Caco-2 (cell line): ENCODE measurements at regions not wholly inside any gene's neighbourhood (a gene's known extent, or its start where the extent isn't known, plus 50 kb on each side); places are given as distances from the start of the nearest gene placed in this dataset.

Experiments
- BruUV-seq: library from RNA; stranded (reverse); fragments of 400-500 nt; replicated peaks from 2 replicates; lab custom pipeline; 2021; lab: Mats Ljungman, UMichigan
- CTCF ChIA-PET: fragments of 300-600 bp; sonication (Branson Sonifier 250); formaldehyde crosslinking; loops from one replicate; lab custom pipeline; 2022; ENCODE audit warnings: antibody characterized with exemption; lab: Charles Lee
- POLR2A ChIA-PET: fragments of 300-600 bp; sonication (Branson Sonifier 250); formaldehyde crosslinking; loops from one replicate; lab custom pipeline; 2022; ENCODE audit warnings: antibody characterized with exemption; lab: Charles Lee
- DNase-seq, 2 experiments: peaks; one replicate each; pipeline versions ENCODE4 v3.0.0 to v3.0.0-alpha.2; 2020 to 2022
- H3K27me3 ChIP-seq: replicated peaks from 2 replicates; pipeline ENCODE4 v1.6.0; 2011; ENCODE audit warnings: low read length; ENCODE audit not compliant: control insufficient read depth, insufficient read depth
- H3K36me3 ChIP-seq: 2 replicates; pipeline ENCODE4 v1.5.1; 2011; ENCODE audit warnings: low read length; ENCODE audit not compliant: control insufficient read depth, insufficient read depth
- H3K4me1 ChIP-seq: fragments of 250-450 bp; sonication (Bioruptor Pico); 2 replicates; pipeline ENCODE4 v1.5.1; 2020; ENCODE audit warnings: mild to moderate bottlenecking
- H3K4me3 ChIP-seq: 2 replicates; pipeline ENCODE4 v1.5.1; 2011; ENCODE audit warnings: low read depth, mild to moderate bottlenecking, control low read depth, low read length
- H3K9me3 ChIP-seq: fragments of 250-450 bp; sonication (Bioruptor Pico); 2 replicates; pipeline ENCODE4 v1.5.1; 2020; ENCODE audit warnings: mild to moderate bottlenecking, moderate library complexity
- H3K27ac Mint-ChIP-seq: one replicate; pipeline ENCODE4 v1.8.0; 2022; ENCODE audit warnings: mixed read lengths; ENCODE audit not compliant: unreplicated experiment
- H3K27me3 Mint-ChIP-seq: one replicate; pipeline ENCODE4 v1.8.0; 2022; ENCODE audit warnings: mixed read lengths; ENCODE audit not compliant: insufficient read depth, unreplicated experiment
- H3K36me3 Mint-ChIP-seq: one replicate; pipeline ENCODE4 v1.8.0; 2022; ENCODE audit warnings: mild to moderate bottlenecking, mixed read lengths; ENCODE audit not compliant: insufficient read depth, unreplicated experiment
- H3K4me1 Mint-ChIP-seq: one replicate; pipeline ENCODE4 v1.8.0; 2022; ENCODE audit warnings: low read depth, mixed read lengths; ENCODE audit not compliant: unreplicated experiment
- H3K4me3 Mint-ChIP-seq: one replicate; pipeline ENCODE4 v1.8.0; 2022; ENCODE audit warnings: mild to moderate bottlenecking, moderate library complexity, mixed read lengths; ENCODE audit not compliant: unreplicated experiment
- H3K9me3 Mint-ChIP-seq: one replicate; pipeline ENCODE4 v1.8.0; 2022; ENCODE audit warnings: mixed read lengths; ENCODE audit not compliant: unreplicated experiment
- CTCF ChIP-seq, 2 experiments: fragments of 200-600 bp in 1 of 2; IDR thresholded peaks; 1 replicate in 1 of 2; 2 replicates in 1 of 2; pipeline versions ENCODE4 v1.5.1 to v1.8.0; 2011 to 2022; ENCODE audit warnings: antibody characterized with exemption in 1 of 2, control low read depth in 1 of 2, inconsistent platforms in 1 of 2, low read depth in 1 of 2, low read length in 1 of 2, mild to moderate bottlenecking in 1 of 2, moderate library complexity in 1 of 2; ENCODE audit not compliant: insufficient read depth in 1 of 2, severe bottlenecking in 1 of 2, unreplicated experiment in 1 of 2
- intact Hi-C: fragments of 100-400 bp; cut with micrococcal nuclease; formaldehyde crosslinking; loops from one replicate; pipeline ENCODE4 v1.10.0; 2022; ENCODE audit not compliant: unreplicated experiment

DNA sequence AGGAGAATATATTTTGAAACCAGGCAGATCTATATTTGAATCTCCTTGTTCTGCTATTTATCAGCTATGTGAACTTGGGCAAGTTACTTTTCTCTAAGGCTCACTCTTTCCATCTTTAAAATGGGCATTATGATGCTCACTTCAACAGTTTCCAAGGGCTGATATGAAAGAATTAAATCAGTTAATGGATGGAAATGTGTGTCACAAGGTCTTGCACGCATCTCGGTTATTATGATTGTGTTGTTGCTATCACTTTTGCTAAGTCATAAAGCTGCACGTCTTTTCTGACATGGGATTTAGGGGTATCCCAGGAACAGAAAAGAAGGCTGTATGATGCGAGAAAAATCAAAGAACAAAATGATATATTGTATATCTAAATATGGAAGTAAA lies 721.5 kb upstream of the TBX3 start:
- H3K9me3 ChIP-seq: no peaks in the 10 kb centered on the region
- peaks cover 17% of the 10 kb centered on the region for H3K4me1 Mint-ChIP-seq
- no peak overlapping the region for H3K4me3 Mint-ChIP-seq
- H3K36me3 Mint-ChIP-seq: no peaks in the 10 kb centered on the region
- ChIA-PET CTCF (no interaction called here), POLR2A (no interaction called here)
- no peaks in the 10 kb centered on the region for H3K27me3 ChIP-seq
- DNase-seq: no peak
- no peak overlapping the region for H3K4me3 ChIP-seq
- no peak overlapping the region for H3K27ac Mint-ChIP-seq
- no peak for TF ChIP-seq CTCF (IDR thresholded peaks at IDR 0.05; ENCODE audit: insufficient read depth in 1 of 2, low read depth in 1 of 2, low read length in 1 of 2, severe bottlenecking in 1 of 2, unreplicated experiment in 1 of 2)
- H3K36me3 ChIP-seq: no peaks in the 10 kb centered on the region
- H3K27me3 Mint-ChIP-seq: no peaks in the 10 kb centered on the region
- BruUV-seq: no TSS peak
- H3K4me1 ChIP-seq: peaks cover 32% of the 10 kb centered on the region
- no peaks in the 10 kb centered on the region for H3K9me3 Mint-ChIP-seq
- intact Hi-C loops: loop anchor here (2.0 kb wide), 1 partner anchor 17 kb away; no protein-coding TSS in a partner anchor

DNA sequence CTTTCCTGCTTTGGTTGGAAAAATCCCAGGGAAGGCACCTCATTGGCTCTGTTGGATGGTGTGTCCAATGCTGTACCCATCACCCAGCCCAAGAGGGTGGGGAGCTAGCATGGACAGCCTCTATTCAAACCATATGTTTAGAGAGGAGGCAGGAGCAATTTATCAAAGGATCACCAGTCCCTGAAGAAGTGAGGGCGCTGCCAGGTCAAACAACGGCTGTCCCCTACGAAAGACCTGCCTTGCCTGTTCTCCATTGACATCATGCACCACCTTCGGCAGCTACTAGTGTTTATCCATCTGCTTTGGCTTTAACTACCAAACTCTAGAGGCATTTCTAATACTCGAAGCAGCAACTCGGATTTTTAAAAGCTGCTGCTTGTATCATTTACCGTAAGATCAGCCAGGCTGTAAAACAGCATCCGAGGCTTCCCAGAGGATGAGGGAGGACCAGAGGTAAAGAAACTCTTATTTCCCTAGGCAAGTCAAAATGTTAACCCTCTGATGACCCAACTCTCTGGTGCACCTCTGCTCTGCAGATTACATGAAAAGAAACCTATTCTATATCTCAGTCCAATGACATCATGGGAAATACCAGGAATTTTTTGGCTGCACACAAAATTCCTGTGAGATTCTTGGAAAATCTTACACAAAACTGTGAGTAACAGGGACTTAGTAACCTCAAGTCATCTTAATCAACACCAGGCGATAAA lies 720.9 kb upstream of the TBX3 start:
- H3K27me3 ChIP-seq: no peaks in the 10 kb centered on the region
- no peak for TF ChIP-seq CTCF (IDR thresholded peaks at IDR 0.05; ENCODE audit: insufficient read depth in 1 of 2, low read depth in 1 of 2, low read length in 1 of 2, severe bottlenecking in 1 of 2, unreplicated experiment in 1 of 2)
- intact Hi-C loops: loop anchor here (2.0 kb wide), 1 partner anchor 18 kb away; no protein-coding TSS in a partner anchor
- peaks cover 32% of the 10 kb centered on the region for H3K4me1 ChIP-seq
- DNase-seq: no peak
- ChIA-PET CTCF (no interaction called here), POLR2A (no interaction called here)
- no peaks in the 10 kb centered on the region for H3K9me3 Mint-ChIP-seq
- H3K36me3 ChIP-seq: no peaks in the 10 kb centered on the region
- no peaks in the 10 kb centered on the region for H3K27me3 Mint-ChIP-seq
- no peak overlapping the region for H3K4me3 ChIP-seq
- no peaks in the 10 kb centered on the region for H3K9me3 ChIP-seq
- BruUV-seq: no TSS peak
- no peaks in the 10 kb centered on the region for H3K36me3 Mint-ChIP-seq
- H3K4me3 Mint-ChIP-seq: no peak overlapping the region
- H3K27ac Mint-ChIP-seq: no peak overlapping the region
- H3K4me1 Mint-ChIP-seq: peaks cover 17% of the 10 kb centered on the region

DNA sequence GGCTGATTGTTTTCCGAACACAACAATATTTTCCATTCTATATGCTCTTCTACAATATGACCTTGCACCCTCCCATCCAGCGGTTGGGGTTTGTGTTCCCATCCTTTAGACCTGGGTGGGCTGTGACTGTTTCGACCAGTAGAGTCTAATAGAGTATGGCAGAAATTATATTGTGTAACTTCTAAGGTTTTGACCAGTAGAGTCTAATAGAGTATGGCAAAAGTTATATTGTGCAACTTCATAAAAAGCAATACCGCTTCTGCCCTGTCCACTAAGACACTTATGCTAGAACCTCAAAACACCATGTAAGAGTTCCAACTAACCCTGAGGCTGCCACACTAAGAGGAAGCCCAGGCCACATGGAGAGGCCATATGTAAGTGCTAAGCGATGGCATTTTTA lies 719.7 kb upstream of the TBX3 start:
- Histone ChIP-seq H3K27me3 (no peaks in the 10 kb centered on the region), H3K9me3 (no peaks in the 10 kb centered on the region), H3K36me3 (no peaks in the 10 kb centered on the region), H3K4me3 (no peak overlapping the region), H3K4me1 (peaks cover 35% of the 10 kb centered on the region)
- no peak for TF ChIP-seq CTCF (IDR thresholded peaks at IDR 0.05; ENCODE audit: insufficient read depth in 1 of 2, low read depth in 1 of 2, low read length in 1 of 2, severe bottlenecking in 1 of 2, unreplicated experiment in 1 of 2)
- no peaks in the 10 kb centered on the region for H3K36me3 Mint-ChIP-seq
- DNase-seq: no peak
- ChIA-PET POLR2A (no interaction called here), CTCF (no interaction called here)
- H3K27ac Mint-ChIP-seq: no peak overlapping the region
- intact Hi-C loops: loop anchor here (2.0 kb wide), 1 partner anchor 19 kb away; no protein-coding TSS in a partner anchor
- H3K9me3 Mint-ChIP-seq: no peaks in the 10 kb centered on the region
- H3K27me3 Mint-ChIP-seq: no peaks in the 10 kb centered on the region
- no peak overlapping the region for H3K4me3 Mint-ChIP-seq
- H3K4me1 Mint-ChIP-seq: peaks cover 25% of the 10 kb centered on the region
- BruUV-seq: no TSS peak
